SK-N-MC (cell line): ENCODE measurements at regions not wholly inside any gene's neighbourhood (a gene's known extent, or its start where the extent isn't known, plus 50 kb on each side); places are given as distances from the start of the nearest gene placed in this dataset.

Experiments used
- DNase-seq: peaks from one replicate; pipeline ENCODE4 v3.0.0-alpha.2; 2011; ENCODE audit warnings: low read depth, low spot score
- H3K27ac ChIP-seq: fragments of 200-600 bp; sonication (generic); 2 replicates; pipeline ENCODE4 v1.5.1; 2016; ENCODE audit warnings: mixed run types
- H3K36me3 ChIP-seq: fragments of 200-600 bp; sonication (generic); 2 replicates; pipeline ENCODE4 v1.6.1; 2017; ENCODE audit warnings: antibody characterized with exemption, low read length, mixed read lengths; ENCODE audit not compliant: insufficient read depth
- H3K4me3 ChIP-seq: fragments of 200-600 bp; sonication (generic); 2 replicates; pipeline ENCODE4 v1.5.1; 2016
- H3K9ac ChIP-seq: fragments of 200-600 bp; sonication (generic); 2 replicates; pipeline ENCODE4 v1.8.0; 2017; ENCODE audit warnings: mixed run types, mixed read lengths; ENCODE audit not compliant: insufficient read length
- H3K9me3 ChIP-seq: fragments of 200-600 bp; sonication (generic); 2 replicates; pipeline ENCODE4 v1.6.1; 2017; ENCODE audit warnings: low read depth, mild to moderate bottlenecking, antibody characterized with exemption, low read length, moderate library complexity, mixed read lengths
- EZH2 ChIP-seq: fragments of 200-600 bp; sonication (generic); IDR thresholded peaks from one replicate; pipeline ENCODE4 v1.6.1; 2017; ENCODE audit warnings: antibody characterized with exemption
- FOXP2 ChIP-seq: optimal IDR thresholded peaks from 2 replicates; pipeline ENCODE3; 2011; ENCODE audit warnings: mild to moderate bottlenecking, moderate library complexity; ENCODE audit not compliant: insufficient read depth; ENCODE audit errors: extremely low read length, control extremely low read depth
- POLR2AphosphoS5 ChIP-seq: IDR thresholded peaks from 2 replicates; pipeline ENCODE4 v1.6.1; 2012; ENCODE audit warnings: mild to moderate bottlenecking, low read depth, low read length, borderline replicate concordance

GRCh38 chr18:22114526-22115321 lies 54.7 kb upstream of the GATA6 start:
- Histone ChIP-seq H3K9me3 (no peaks in the 10 kb centered on the region), H3K9ac (no peak overlapping the region), H3K4me3 (no peak overlapping the region), H3K36me3 (no peaks in the 10 kb centered on the region), H3K27ac (no peak overlapping the region)
- no peak for DNase-seq
- TF ChIP-seq POLR2AphosphoS5 (no peak), EZH2 (no peak), FOXP2 (no peak)

DNA sequence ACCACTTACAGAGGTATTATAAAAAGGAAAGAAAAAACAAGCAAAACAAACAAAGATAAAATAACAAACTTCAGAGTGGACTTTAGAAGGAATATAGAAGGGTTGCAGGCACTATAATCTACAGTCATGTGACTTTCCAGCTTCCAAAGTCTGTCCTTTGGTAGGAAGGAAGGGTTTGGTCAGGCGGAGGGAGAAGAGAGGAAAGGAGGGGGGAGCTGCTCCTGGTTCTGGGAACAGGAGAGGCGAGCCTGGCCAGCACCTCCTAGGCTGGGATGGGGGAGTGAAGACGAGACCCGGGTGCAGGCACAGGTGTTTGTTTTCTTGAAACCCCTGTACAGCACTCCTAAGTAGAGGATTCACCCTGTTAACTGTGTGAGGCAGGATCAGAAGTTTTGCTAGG lies 53.8 kb upstream of the GATA6 start:
- Histone ChIP-seq H3K9ac (no peak overlapping the region), H3K4me3 (no peak overlapping the region), H3K27ac (no peak overlapping the region), H3K36me3 (no peaks in the 10 kb centered on the region), H3K9me3 (no peaks in the 10 kb centered on the region)
- TF ChIP-seq POLR2AphosphoS5 (no peak), FOXP2 (no peak), EZH2 (no peak)
- no peak for DNase-seq
